H9 (cell line): ENCODE measurements at regions not wholly inside any gene's neighbourhood (a gene's known extent, or its start where the extent isn't known, plus 50 kb on each side); places are given as distances from the start of the nearest gene placed in this dataset.

Source experiments
- DNase-seq: peaks from one replicate; pipeline ENCODE4 v3.0.0-alpha.2; 2017
- H2AFZ ChIP-seq: one replicate; pipeline ENCODE4 v1.6.1; 2013; ENCODE audit warnings: mild to moderate bottlenecking, low read length, control low read depth, moderate library complexity
- H2AK5ac ChIP-seq: 2 replicates; pipeline ENCODE4 v1.6.1; 2013; ENCODE audit warnings: low read length, control low read depth, mixed read lengths; ENCODE audit not compliant: insufficient read length
- H2BK120ac ChIP-seq: one replicate; pipeline ENCODE4 v1.6.1; 2013; ENCODE audit warnings: low read depth, mild to moderate bottlenecking, low read length, control low read depth, inconsistent platforms; ENCODE audit not compliant: poor library complexity, severe bottlenecking
- H2BK12ac ChIP-seq: 2 replicates; pipeline ENCODE4 v1.6.1; 2013; ENCODE audit warnings: low read length, control low read depth, mixed read lengths, low read depth; ENCODE audit not compliant: insufficient read length
- H2BK15ac ChIP-seq: 2 replicates; pipeline ENCODE4 v1.6.1; 2013; ENCODE audit warnings: low read depth, low read length, control low read depth
- H2BK20ac ChIP-seq: one replicate; pipeline ENCODE4 v1.6.1; 2013; ENCODE audit warnings: low read depth, mild to moderate bottlenecking, low read length, control low read depth, inconsistent platforms; ENCODE audit not compliant: poor library complexity, severe bottlenecking
- H2BK5ac ChIP-seq: 2 replicates; pipeline ENCODE4 v1.6.1; 2013; ENCODE audit warnings: low read length, control low read depth, mixed read lengths; ENCODE audit not compliant: insufficient read length
- H3K14ac ChIP-seq: 2 replicates; pipeline ENCODE4 v1.6.1; 2013; ENCODE audit warnings: low read length, control low read depth; ENCODE audit not compliant: insufficient read depth
- H3K18ac ChIP-seq: 2 replicates; pipeline ENCODE4 v1.6.1; 2013; ENCODE audit warnings: low read depth, mild to moderate bottlenecking, mixed read lengths, low read length, control low read depth; ENCODE audit not compliant: insufficient read length
- H3K23ac ChIP-seq: 2 replicates; pipeline ENCODE4 v1.6.1; 2013; ENCODE audit warnings: low read length, control low read depth, mixed read lengths, low read depth; ENCODE audit not compliant: insufficient read length
- H3K23me2 ChIP-seq: 2 replicates; pipeline ENCODE4 v1.6.1; 2013; ENCODE audit warnings: low read depth, mild to moderate bottlenecking, mixed read lengths, low read length, control low read depth; ENCODE audit not compliant: insufficient read length, poor library complexity, severe bottlenecking
- H3K27ac ChIP-seq: 2 replicates; pipeline ENCODE4 v1.5.1; 2013; ENCODE audit warnings: low read length, control low read depth, mixed read lengths, low read depth; ENCODE audit not compliant: insufficient read length
- H3K27me3 ChIP-seq: 2 replicates; pipeline ENCODE4 v1.6.1; 2013; ENCODE audit warnings: low read length, control low read depth, inconsistent platforms; ENCODE audit not compliant: insufficient read depth
- H3K4ac ChIP-seq: 2 replicates; pipeline ENCODE4 v1.6.1; 2013; ENCODE audit warnings: low read depth, mild to moderate bottlenecking, control low read depth, inconsistent platforms, low read length, moderate library complexity
- H3K4me1 ChIP-seq: 2 replicates; pipeline ENCODE4 v1.6.1; 2013; ENCODE audit warnings: low read length, control low read depth, inconsistent platforms; ENCODE audit not compliant: insufficient read depth
- H3K4me2 ChIP-seq: 2 replicates; pipeline ENCODE4 v1.6.1; 2013; ENCODE audit warnings: low read length, control low read depth, mixed read lengths; ENCODE audit not compliant: insufficient read length, insufficient read depth
- H3K56ac ChIP-seq: 2 replicates; pipeline ENCODE4 v1.6.1; 2013; ENCODE audit warnings: low read depth, mild to moderate bottlenecking, mixed read lengths, low read length, control low read depth; ENCODE audit not compliant: insufficient read length
- H3K79me1 ChIP-seq: 2 replicates; pipeline ENCODE4 v1.6.1; 2013; ENCODE audit warnings: low read depth, mild to moderate bottlenecking, moderate library complexity, low read length, control low read depth, inconsistent platforms; ENCODE audit not compliant: insufficient read depth, poor library complexity, severe bottlenecking
- H3K79me2 ChIP-seq: 2 replicates; pipeline ENCODE4 v1.6.1; 2013; ENCODE audit warnings: low read length, control low read depth, inconsistent platforms; ENCODE audit not compliant: insufficient read depth
- H3K9ac ChIP-seq: 2 replicates; pipeline ENCODE4 v1.6.1; 2013; ENCODE audit warnings: low read length, control low read depth, mixed read lengths; ENCODE audit not compliant: insufficient read length; ENCODE audit errors: extremely low read depth
- H3K9me3 ChIP-seq: one replicate; pipeline ENCODE4 v1.6.1; 2013; ENCODE audit warnings: low read depth, low read length, inconsistent platforms; ENCODE audit not compliant: control insufficient read depth
- H3T11ph ChIP-seq: one replicate; pipeline ENCODE4 v1.6.1; 2013; ENCODE audit warnings: mild to moderate bottlenecking, low read length, control low read depth, inconsistent platforms
- H4K20me1 ChIP-seq: one replicate; pipeline ENCODE4 v1.6.1; 2013; ENCODE audit not compliant: control insufficient read depth, insufficient read length, insufficient read depth
- H4K5ac ChIP-seq: 2 replicates; pipeline ENCODE4 v1.6.1; 2013; ENCODE audit warnings: low read depth, mild to moderate bottlenecking, mixed read lengths, low read length, control low read depth; ENCODE audit not compliant: insufficient read length
- H4K8ac ChIP-seq: replicated peaks from 2 replicates; pipeline ENCODE4 v1.6.1; 2013; ENCODE audit warnings: low read length, control low read depth, mixed read lengths, low read depth; ENCODE audit not compliant: insufficient read length
- H4K91ac ChIP-seq: 2 replicates; pipeline ENCODE4 v1.6.1; 2013; ENCODE audit warnings: low read depth, mild to moderate bottlenecking, moderate library complexity, mixed read lengths, low read length, control low read depth; ENCODE audit not compliant: insufficient read length
- H3K27ac Mint-ChIP-seq, 3 experiments: 2 replicates in 2 of 3; 3 replicates in 1 of 3; pipeline ENCODE4 v1.8.0; 2020 to 2021; ENCODE audit warnings: mixed read lengths in 3 of 3, mild to moderate bottlenecking in 1 of 3, moderate library complexity in 1 of 3
- H3K27me3 Mint-ChIP-seq: 2 replicates; pipeline ENCODE4 v1.8.0; 2021; ENCODE audit warnings: low read depth, mild to moderate bottlenecking, moderate library complexity, mixed read lengths
- H3K36me3 Mint-ChIP-seq, 3 experiments: 2 replicates in 2 of 3; 3 replicates in 1 of 3; pipeline ENCODE4 v1.8.0; 2020 to 2021; ENCODE audit warnings: low read depth in 3 of 3, mixed read lengths in 3 of 3; ENCODE audit not compliant: insufficient read depth in 1 of 3
- H3K4me1 Mint-ChIP-seq, 2 experiments: 2 replicates each; pipeline ENCODE4 v1.8.0; 2020; ENCODE audit warnings: mixed read lengths in 2 of 2
- H3K4me3 Mint-ChIP-seq, 2 experiments: 2 replicates in 1 of 2; 3 replicates in 1 of 2; pipeline ENCODE4 v1.8.0; 2020 to 2021; ENCODE audit warnings: mild to moderate bottlenecking in 2 of 2, mixed read lengths in 2 of 2, moderate library complexity in 1 of 2
- H3K9me3 Mint-ChIP-seq, 2 experiments: 2 replicates in 1 of 2; 3 replicates in 1 of 2; pipeline ENCODE4 v1.8.0; 2020; ENCODE audit warnings: mild to moderate bottlenecking in 2 of 2, mixed read lengths in 2 of 2, moderate library complexity in 1 of 2
- WGBS: extraction: QIAGEN DNeasy Blood & Tissue Kit; methylation state at CpG from one replicate; pipeline ENCODE4 v1.1.7; 2013; ENCODE audit warnings: missing lambda C conversion rate, low lambda C conversion rate, mixed read lengths; ENCODE audit not compliant: insufficient read length; ENCODE audit errors: extremely low coverage; 5-methylcytosine and 5-hydroxymethylcytosine counted together
- TF ChIP-seq, protein P1 (sequence below): fragments of 200-600 bp; sonication (generic); conservative IDR thresholded peaks from 3 replicates; pipeline ENCODE4 v1.8.0; 2021; ENCODE audit warnings: antibody characterized with exemption, mild to moderate bottlenecking

GRCh38 chr1:189463166-189463565, 1014.5 kb downstream of the BRINP3 start:
- H3K14ac ChIP-seq = no peak overlapping the region
- no peaks in the 10 kb centered on the region for H3K79me2 ChIP-seq
- no peaks in the 10 kb centered on the region for H3K79me1 ChIP-seq
- H2BK5ac ChIP-seq = no peak overlapping the region
- no peak overlapping the region for H4K8ac ChIP-seq
- H3K27ac Mint-ChIP-seq = no peak overlapping the region
- no peak overlapping the region for H3K23ac ChIP-seq
- WGBS = no CpG with 5 or more reads among the region's 4 CpGs
- H3K18ac ChIP-seq = no peak overlapping the region
- no peaks in the 10 kb centered on the region for H4K20me1 ChIP-seq
- no peaks in the 10 kb centered on the region for H3K23me2 ChIP-seq
- H3K56ac ChIP-seq = no peak overlapping the region
- no peak overlapping the region for H4K91ac ChIP-seq
- no peak overlapping the region for H4K5ac ChIP-seq
- H3K27me3 Mint-ChIP-seq = no peaks in the 10 kb centered on the region
- no peak overlapping the region for H2AFZ ChIP-seq
- H3T11ph ChIP-seq = peak overlapping the region; percentile 76
- no peaks in the 10 kb centered on the region for H3K36me3 Mint-ChIP-seq
- no peak overlapping the region for H2BK12ac ChIP-seq
- H3K4ac ChIP-seq = no peak overlapping the region
- H3K4me1 Mint-ChIP-seq = no peaks in the 10 kb centered on the region
- H3K9me3 Mint-ChIP-seq = no peaks in the 10 kb centered on the region
- H3K9me3 ChIP-seq = no peaks in the 10 kb centered on the region
- H3K4me2 ChIP-seq = no peak overlapping the region
- H3K27ac ChIP-seq = no peak overlapping the region
- H3K27me3 ChIP-seq = no peaks in the 10 kb centered on the region
- no peak overlapping the region for H2AK5ac ChIP-seq
- H2BK20ac ChIP-seq = no peak overlapping the region
- H3K4me3 Mint-ChIP-seq = no peak overlapping the region
- H3K4me1 ChIP-seq = no peaks in the 10 kb centered on the region
- no peak overlapping the region for H2BK15ac ChIP-seq
- no peak overlapping the region for H2BK120ac ChIP-seq
- no peak for DNase-seq
- H3K9ac ChIP-seq = no peak overlapping the region
- TF ChIP-seq, protein P1, sequence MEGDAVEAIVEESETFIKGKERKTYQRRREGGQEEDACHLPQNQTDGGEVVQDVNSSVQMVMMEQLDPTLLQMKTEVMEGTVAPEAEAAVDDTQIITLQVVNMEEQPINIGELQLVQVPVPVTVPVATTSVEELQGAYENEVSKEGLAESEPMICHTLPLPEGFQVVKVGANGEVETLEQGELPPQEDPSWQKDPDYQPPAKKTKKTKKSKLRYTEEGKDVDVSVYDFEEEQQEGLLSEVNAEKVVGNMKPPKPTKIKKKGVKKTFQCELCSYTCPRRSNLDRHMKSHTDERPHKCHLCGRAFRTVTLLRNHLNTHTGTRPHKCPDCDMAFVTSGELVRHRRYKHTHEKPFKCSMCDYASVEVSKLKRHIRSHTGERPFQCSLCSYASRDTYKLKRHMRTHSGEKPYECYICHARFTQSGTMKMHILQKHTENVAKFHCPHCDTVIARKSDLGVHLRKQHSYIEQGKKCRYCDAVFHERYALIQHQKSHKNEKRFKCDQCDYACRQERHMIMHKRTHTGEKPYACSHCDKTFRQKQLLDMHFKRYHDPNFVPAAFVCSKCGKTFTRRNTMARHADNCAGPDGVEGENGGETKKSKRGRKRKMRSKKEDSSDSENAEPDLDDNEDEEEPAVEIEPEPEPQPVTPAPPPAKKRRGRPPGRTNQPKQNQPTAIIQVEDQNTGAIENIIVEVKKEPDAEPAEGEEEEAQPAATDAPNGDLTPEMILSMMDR = no peak
